ENCODE measurements at regions not wholly inside any gene's neighbourhood (a gene's known extent, or its start where the extent isn't known, plus 50 kb on each side); places are given as distances from the start of the nearest gene placed in this dataset.

GRCh38 chr12:46461907-46462640 lies 89.5 kb upstream of the SLC38A2 start:
- no peak overlapping the region for H3K9ac ChIP-seq
- no peaks in the 10 kb centered on the region for H3K27me3 ChIP-seq (ENCODE audit: insufficient read depth)
- no peak overlapping the region for H3K4me3 ChIP-seq (ENCODE audit: low read depth in 2 of 2, low read length in 1 of 2)
- peaks cover 4% of the 10 kb centered on the region; the same call in 1 of the 2 replicates for H3K9me3 ChIP-seq
- TF ChIP-seq FOXJ3 (CRISPR knock-in tag; IDR thresholded peaks at IDR 0.05) (no peak), GATA2 (CRISPR knock-in tag; IDR thresholded peaks at IDR 0.05) (no peak), RXRA (IDR thresholded peaks at IDR 0.05; ENCODE audit: borderline replicate concordance, low read depth) (peak; percentile 49), TEAD4 (IDR thresholded peaks at IDR 0.05; ENCODE audit: borderline replicate concordance, insufficient read depth) (no peak), TCF12 (IDR thresholded peaks at IDR 0.05) (peak; percentile 13; the same call in 1 of the 2 replicates), RFX5 (IDR thresholded peaks at IDR 0.05; ENCODE audit: low read length) (no peak), ELF1 (IDR thresholded peaks at IDR 0.05) (no peak), ZBTB33 (IDR thresholded peaks at IDR 0.05; ENCODE audit: borderline replicate concordance, low read depth) (no peak), PBX3 (IDR thresholded peaks at IDR 0.05) (peak; percentile 84), FOSL2 (IDR thresholded peaks at IDR 0.05; ENCODE audit: borderline replicate concordance, low read depth) (no peak), FOXM1 (IDR thresholded peaks at IDR 0.05; ENCODE audit: low read depth) (no peak), EZH2phosphoT487 (IDR thresholded peaks at IDR 0.05; ENCODE audit: borderline replicate concordance, low read depth) (no peak), IRF3 (IDR thresholded peaks at IDR 0.05; ENCODE audit: low read depth, low read length) (no peak), CHD2 (IDR thresholded peaks at IDR 0.05; ENCODE audit: low read length, partially characterized antibody) (no peak), JUND (IDR thresholded peaks at IDR 0.05) (peak; percentile 40), MAX (IDR thresholded peaks at IDR 0.05; ENCODE audit: low read depth) (no peak), REST (IDR thresholded peaks at IDR 0.05; ENCODE audit: low read depth, low read length) (no peak)
- WGBS (ENCODE audit: low lambda C conversion rate) = 93% methylated on average over 4 of the region's 4 CpGs
- no peak overlapping the region for H2AFZ ChIP-seq (ENCODE audit: low read depth)
- H3F3A ChIP-seq (replicated peaks; ENCODE audit: insufficient read depth) = peaks cover 14% of the 10 kb centered on the region
- no peaks in the 10 kb centered on the region for H4K20me1 ChIP-seq (ENCODE audit: insufficient read depth)
- peaks cover 5 to 13% of the 10 kb centered on the region in 2 experiments; a peak in 3 of 4 replicates for H3K4me1 ChIP-seq (ENCODE audit: control insufficient read depth in 1 of 2, insufficient read depth in 2 of 2, low read depth in 1 of 2, low read length in 1 of 2)
- peak overlapping the region; percentile 17 to 60; a peak in 2 of 4 replicates for H3K27ac ChIP-seq (ENCODE audit: low read depth in 2 of 2, low read length in 1 of 2)
- H3K36me3 ChIP-seq (replicated peaks in 1 of 2; ENCODE audit: control insufficient read depth in 1 of 2, insufficient read depth in 2 of 2, low read length in 1 of 2) = no peaks in the 10 kb centered on the region
- H3K79me2 ChIP-seq (ENCODE audit: insufficient read depth) = no peaks in the 10 kb centered on the region
- no peaks in the 10 kb centered on the region for H3K9me2 ChIP-seq
- no peak for DNase-seq
- ChIA-PET POLR2A (no interaction called here), CTCF (no interaction called here)
- no peak overlapping the region for H3K4me2 ChIP-seq
